ENCODE measurements at regions not wholly inside any gene's neighbourhood (a gene's known extent, or its start where the extent isn't known, plus 50 kb on each side); places are given as distances from the start of the nearest gene placed in this dataset.

DNA sequence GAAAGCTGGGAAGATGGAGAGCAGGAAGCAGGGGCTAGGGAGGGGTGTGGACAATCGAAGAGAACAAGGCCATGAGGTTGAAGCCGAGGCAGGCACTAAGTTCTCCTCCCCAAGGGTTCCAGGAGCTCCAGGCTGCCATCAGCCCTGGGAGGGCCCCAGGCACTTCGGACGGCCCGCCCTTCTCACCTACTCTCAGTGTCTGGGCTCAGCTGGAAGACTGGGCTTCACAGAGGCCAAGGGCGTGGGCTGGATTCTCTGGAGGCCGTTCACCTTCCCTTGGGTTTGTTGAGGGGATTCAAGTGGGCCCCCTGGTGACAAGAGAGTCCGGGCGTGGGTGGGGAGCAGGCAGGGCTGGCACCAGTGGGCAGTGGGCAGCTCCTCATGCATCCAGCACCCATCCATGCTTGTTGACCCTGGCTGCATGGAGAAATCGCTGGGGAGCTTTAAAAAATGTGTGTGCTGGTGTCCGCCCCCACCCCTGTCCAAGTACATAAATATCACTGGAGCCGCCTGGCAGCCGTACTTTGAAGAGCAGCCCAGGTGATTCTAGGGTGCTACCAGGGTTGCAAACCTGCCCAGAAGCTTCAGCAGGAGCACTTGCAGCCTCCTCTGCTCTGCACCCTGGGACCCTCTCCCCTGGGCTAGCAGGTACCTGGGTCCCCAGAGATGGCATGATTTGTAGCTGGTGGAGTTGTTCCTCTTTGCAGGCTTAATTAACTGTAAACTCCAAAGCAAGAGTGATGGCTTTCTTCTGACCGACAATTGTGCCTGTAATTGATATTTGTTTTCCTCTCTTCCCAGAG lies 74.3 kb downstream of the RTL6 start:
- DNase-seq = no peak

DNA sequence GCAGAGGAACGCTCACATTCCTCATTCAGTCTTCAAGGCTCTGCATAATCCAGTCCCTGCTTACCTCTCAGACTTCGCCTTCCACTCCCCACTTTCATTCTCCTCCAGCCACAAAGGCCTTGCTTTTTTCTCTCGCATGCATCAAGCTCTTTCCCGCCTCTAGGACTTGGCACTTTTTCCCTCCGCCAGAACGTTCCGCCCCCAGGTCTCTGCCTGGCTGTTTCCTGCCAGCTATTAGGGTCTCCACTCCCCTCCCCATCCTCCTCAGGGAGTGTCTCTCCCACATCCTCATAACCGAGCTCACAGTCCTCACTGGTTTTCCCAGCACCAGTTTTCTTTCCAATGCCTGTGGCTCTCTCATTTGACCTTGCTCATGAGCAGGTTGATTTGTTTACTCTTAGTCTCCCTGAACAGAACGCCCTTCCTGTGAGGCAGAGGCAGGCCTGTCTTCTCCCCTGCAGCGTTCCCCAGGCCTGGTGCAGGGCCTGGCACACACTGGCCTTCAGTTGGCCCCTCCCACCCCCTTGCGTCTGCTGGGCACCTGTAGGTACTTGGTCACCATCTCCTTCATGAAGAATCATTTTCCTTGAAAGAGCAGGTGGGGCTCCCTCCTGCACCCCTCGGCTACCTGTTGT lies 75.2 kb downstream of the RTL6 start:
- DNase-seq = no peak

- no peak for DNase-seq
These were observed 78.6 kb downstream of the RTL6 start for GRCh38 chr22:44419429-44419828.

DNA sequence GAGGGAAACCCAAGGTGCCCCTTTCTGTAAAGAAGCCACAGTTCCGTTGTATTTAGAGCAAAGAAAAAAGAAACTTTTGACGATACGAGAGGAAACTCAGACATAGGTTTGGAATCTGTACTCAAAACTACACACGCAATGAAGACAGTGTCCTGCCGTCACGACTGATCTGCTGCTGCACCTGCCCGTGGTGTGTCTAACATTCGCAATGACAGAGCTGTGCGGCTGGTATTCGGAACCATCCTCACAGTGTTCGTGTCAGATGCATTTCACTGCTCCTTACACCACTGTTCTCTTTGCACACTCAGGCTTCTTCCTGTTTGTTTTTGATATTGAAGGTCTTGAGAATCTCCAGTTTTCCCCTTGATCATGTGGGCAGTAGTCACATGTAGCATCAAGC lies 84.8 kb downstream of the RTL6 start:
- no peak for DNase-seq

- DNase-seq = no peak
These were observed 85.8 kb downstream of the RTL6 start for GRCh38 chr22:44412136-44412731.

GRCh38 chr22:44411226-44412135 lies 86.6 kb downstream of the RTL6 start:
- no peak for DNase-seq

DNA sequence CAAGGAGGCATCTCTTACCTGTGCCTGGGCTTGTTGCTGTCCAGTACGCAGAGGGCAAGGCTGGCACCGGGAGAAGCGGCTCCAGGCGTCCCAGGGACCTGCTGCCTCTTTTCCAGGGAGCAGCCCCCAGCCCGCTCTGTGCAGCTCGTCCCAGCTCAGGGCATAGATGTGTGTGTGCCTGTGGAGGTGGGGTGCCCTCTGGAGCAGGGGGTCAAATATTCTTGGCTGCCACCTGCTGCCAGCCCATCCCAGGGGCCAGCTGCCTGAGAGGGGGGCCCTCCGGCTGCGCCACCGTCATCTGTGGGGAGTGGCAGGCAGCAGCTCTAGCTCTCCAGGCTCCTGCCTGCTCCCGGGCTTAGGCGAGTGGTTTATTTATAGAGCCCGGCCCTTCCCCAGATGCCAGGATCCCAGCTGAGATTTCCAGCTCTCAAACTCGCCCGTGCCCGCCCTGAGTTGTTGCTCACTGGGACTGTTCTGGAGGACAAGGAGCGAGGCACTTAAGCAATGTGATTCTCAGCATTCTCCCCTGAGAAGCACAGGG lies 87.5 kb downstream of the RTL6 start:
- DNase-seq = no peak

DNA sequence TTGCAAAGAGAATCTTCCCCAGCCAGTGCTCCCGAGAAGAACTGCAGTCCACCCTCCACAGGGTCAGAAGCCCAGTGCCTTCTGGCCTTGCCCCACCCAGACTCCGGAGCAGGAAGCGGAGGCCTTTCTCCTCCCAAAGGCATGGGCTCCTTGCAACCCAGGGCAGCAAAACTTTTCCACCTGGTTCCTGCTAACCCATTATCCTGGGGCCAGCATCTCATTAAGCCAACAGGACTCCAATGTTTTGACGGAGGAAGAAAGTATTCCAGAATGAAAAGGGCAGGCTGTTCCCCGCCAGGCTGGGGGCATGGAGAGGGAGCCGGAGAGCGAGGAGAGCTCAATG lies 88.1 kb downstream of the RTL6 start:
- no peak for DNase-seq

GRCh38 chr22:44409211-44409973 lies 88.6 kb downstream of the RTL6 start:
- DNase-seq = no peak

DNA sequence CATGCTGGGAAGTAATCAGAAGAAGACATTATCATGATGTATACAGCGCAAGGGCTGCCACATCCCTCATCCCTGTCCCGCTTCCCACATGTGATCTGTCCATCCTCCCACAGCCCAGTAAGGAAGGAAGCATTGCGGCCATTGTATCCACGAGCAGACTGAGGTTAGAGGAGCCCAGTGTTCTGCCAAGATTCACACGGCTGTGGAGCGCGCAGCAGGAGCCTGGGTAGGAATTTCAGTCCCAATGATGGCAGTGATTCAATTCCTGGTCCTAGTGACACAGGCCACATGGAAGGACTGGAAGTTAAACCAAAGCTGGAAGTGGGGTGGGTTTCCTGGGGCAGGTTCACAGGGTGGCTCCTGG lies 89.2 kb downstream of the RTL6 start:
- DNase-seq = no peak

GRCh38 chr22:44407987-44408828 lies 89.8 kb downstream of the RTL6 start:
- no peak for DNase-seq

DNA sequence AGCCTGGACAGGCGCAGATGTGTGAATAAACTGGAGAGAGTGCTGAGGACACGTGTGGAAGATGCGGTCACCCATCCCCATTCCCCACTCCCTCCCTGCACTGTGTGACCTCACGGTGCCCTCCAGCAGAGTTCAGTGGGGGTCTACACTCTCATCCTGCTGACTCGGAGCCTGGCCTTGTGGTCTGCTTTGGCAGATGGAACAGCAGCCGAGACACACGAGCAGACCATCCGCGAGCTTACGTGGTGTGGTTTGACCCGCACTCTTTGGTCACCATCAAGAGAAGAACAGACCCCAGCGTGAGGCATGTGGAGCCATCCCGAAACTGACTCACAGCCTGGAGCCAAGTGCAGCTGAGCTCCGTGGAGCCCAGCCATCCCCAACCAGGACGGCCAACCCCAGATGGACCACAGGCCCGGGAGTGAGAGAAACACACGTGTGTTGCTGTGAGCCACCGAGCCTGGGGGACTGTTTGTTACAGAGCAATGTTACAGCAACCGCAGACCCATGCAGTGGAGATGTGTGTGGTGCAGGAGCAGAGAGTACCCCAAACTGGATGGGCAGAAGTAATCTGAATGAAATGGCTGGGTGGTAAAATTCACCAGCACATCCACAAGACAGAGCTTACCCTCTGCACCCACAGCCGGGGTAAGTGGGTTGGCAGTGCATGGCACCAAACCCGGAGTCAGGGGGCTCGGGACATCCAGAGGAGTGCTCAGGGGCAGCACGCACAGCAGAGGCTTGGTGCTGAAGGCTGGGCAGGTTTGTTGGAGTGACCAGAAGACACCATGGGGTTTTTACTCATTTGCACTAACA lies 90.7 kb downstream of the RTL6 start:
- DNase-seq = no peak

GRCh38 chr22:44406341-44407170 lies 91.5 kb downstream of the RTL6 start:
- no peak for DNase-seq

GRCh38 chr22:44405661-44406060 lies 92.4 kb downstream of the RTL6 start:
- no peak for DNase-seq

GRCh38 chr22:44404341-44405020 lies 91.7 kb upstream of the SHISAL1 start:
- DNase-seq = no peak

DNA sequence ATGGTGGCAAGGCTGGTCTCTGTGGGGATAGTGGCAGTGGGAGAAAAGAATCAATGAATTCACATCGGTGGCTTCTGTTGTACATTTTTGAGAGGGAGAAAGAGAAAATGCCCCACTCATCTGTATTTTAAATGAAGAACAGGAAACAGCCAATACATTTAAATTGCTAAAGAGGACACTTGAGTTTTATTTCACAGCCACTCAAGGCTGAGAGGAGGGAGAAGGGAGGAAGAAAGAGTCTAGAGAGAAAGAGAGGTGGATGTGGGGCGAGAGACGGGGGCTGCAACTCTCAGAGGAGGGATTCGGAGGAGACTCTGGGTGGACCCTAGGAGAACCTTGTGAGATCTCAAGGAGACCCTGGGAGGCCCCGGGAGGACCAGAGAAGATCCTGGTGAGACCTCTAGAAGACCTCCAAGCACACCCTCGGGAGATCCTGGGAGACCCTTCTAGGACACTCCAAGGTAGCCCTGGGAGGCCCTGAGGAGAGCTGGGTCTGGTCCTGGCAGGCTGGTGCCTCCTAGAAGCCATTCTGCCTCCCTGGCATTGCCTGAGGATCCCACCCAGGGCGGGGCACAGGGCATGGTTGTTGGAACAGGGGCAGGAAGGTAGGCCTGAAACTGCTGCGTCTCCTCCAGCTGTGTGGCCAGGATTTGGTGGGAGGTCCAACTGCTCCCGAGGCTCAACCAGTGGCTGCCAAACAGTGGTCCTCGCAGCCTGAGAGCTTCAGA lies 91.0 kb upstream of the SHISAL1 start:
- no peak for DNase-seq

- no peak for DNase-seq
These were observed 90.4 kb upstream of the SHISAL1 start for GRCh38 chr22:44403166-44403565.

All from NCI-H446 (cell line).